Epithelial cell of proximal tubule (primary cell): ENCODE measurements at regions not wholly inside any gene's neighbourhood (a gene's known extent, or its start where the extent isn't known, plus 50 kb on each side); places are given as distances from the start of the nearest gene placed in this dataset.

Experiments
- DNase-seq: peaks from one replicate; pipeline ENCODE4 v3.0.0-alpha.2; 2011; ENCODE audit warnings: low read depth
- H3K4me3 ChIP-seq: 2 replicates; pipeline ENCODE4 v1.5.1; 2011; ENCODE audit warnings: low read depth, mild to moderate bottlenecking, low read length
- TF ChIP-seq, protein P1 (sequence below): conservative IDR thresholded peaks from 2 replicates; pipeline ENCODE4 v1.5.1; 2012; ENCODE audit warnings: low read depth, mild to moderate bottlenecking, low read length

DNA sequence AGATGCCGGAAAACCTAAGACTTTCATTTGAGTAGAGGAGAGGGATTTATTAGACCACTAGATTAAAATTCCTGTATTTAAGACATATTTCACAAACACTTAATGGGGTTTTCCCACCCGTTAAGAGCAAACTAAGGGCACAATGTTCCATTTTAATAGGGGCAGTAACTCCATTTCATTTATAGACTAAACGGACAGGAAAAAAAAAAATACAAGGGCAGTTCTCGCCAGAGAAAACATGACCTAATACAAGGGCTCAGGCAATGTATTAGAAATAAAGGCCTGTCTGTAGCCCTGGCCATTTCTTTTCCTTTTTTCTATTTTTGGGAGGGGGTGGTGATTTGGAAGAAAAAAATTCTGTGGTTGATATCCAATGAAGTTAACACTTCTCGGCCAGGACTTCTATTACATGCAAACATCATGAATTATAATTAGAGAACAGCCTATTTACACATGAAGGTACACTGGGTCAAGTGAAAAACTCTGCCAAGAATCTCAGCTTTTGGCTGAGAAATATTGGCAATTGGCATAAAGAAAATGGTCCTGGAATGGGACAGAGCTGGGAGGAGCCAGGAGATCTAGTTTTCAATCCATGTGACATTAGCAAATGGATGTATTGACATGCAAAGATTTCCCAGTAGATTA, 641.1 kb upstream of the TBX3 start:
- DNase-seq, result no peak
- TF ChIP-seq, protein P1, sequence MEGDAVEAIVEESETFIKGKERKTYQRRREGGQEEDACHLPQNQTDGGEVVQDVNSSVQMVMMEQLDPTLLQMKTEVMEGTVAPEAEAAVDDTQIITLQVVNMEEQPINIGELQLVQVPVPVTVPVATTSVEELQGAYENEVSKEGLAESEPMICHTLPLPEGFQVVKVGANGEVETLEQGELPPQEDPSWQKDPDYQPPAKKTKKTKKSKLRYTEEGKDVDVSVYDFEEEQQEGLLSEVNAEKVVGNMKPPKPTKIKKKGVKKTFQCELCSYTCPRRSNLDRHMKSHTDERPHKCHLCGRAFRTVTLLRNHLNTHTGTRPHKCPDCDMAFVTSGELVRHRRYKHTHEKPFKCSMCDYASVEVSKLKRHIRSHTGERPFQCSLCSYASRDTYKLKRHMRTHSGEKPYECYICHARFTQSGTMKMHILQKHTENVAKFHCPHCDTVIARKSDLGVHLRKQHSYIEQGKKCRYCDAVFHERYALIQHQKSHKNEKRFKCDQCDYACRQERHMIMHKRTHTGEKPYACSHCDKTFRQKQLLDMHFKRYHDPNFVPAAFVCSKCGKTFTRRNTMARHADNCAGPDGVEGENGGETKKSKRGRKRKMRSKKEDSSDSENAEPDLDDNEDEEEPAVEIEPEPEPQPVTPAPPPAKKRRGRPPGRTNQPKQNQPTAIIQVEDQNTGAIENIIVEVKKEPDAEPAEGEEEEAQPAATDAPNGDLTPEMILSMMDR, result no peak
- no peak overlapping the region for H3K4me3 ChIP-seq

DNA sequence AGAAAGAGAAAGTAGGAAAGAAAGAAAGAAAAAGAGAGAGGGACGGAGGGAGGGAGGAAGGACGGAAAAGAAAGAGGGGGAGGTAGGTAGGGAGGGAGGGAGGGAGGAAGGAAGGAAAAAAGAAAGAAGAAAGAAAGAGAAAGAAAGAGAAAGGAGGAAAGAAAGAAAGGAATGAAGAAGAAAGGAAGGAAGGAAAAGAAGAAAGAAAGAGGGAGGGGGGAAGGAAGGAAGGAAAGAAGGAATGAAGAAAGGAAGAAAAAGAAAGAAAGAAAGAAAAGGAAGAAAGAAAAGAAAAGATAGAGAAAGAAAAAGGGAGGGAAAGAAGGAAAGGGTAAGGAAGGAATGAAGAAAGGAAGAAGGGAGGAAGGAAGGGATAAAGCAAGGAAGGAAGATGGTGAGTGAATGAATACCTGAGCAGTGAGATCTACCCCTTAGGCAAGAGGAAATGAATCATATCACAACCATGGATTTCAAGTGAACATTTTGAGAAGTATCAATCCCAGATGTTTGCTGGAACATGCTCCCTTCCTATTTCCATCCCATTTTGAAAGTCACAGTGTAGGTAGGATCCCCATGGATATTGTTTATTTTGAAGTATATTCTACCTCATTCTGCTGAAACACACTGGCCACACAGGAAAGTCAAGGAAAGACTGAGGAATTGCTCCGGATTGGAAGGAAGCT, 639.4 kb upstream of the TBX3 start:
- no peak overlapping the region for H3K4me3 ChIP-seq
- DNase-seq, result no peak
- TF ChIP-seq, protein P1, result no peak

- TF ChIP-seq, protein P1, result no peak
- no peak overlapping the region for H3K4me3 ChIP-seq
- no peak for DNase-seq
Measured at GRCh38 chr12:115322275-115322674, 638.3 kb upstream of the TBX3 start.

- no peak overlapping the region for H3K4me3 ChIP-seq
- DNase-seq, result no peak
- TF ChIP-seq, protein P1, result no peak
Measured at GRCh38 chr12:115320967-115321366, 637.0 kb upstream of the TBX3 start.

DNA sequence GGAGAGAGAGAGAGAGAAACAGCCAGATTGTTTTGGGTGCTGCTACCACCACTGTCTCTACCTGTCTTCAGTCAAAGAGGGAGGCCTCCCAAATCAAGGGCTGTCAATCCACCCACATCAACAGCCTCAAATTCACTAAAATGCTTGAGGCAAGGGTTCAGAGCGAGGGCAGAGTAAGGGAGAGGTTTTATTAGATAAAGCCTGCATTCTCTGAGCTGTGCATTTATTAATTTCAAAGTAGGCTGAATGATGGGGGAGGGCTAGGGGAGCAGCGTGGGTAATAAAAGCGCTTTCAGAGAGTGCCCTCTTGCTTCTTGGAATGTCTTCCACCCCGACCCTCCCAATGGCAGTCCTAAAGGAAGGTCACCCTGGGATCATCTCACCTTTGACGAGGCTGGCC, 636.5 kb upstream of the TBX3 start:
- no peak for DNase-seq
- TF ChIP-seq, protein P1, result no peak
- H3K4me3 ChIP-seq, result no peak overlapping the region

GRCh38 chr12:115319446-115320040, 635.6 kb upstream of the TBX3 start:
- DNase-seq, result no peak
- H3K4me3 ChIP-seq, result no peak overlapping the region
- TF ChIP-seq, protein P1, result no peak
